ENCODE measurements at regions not wholly inside any gene's neighbourhood (a gene's known extent, or its start where the extent isn't known, plus 50 kb on each side); places are given as distances from the start of the nearest gene placed in this dataset.
A peak's percentile ranks its signal among the peaks of the same experiment; 100 is the strongest.

GRCh38 chr14:103213331-103213730 is 90.1 kb downstream of the TNFAIP2 start:
- WGBS, 2 donors, result 32 to 38% methylated on average over 2 of the region's 2 CpGs
- no peaks in the 10 kb centered on the region for H3K9me3 ChIP-seq
- DNase-seq, result peak in 1 of 4 donors; percentile 13
- ATAC-seq, result peak; percentile 53
- intact Hi-C loops (cut with DNase I), result no loop called here
- H3K27ac ChIP-seq, result peak overlapping the region in 2 of 4 donors; percentile 25 to 28
- H3K4me3 ChIP-seq, result no peak overlapping the region
- no peaks in the 10 kb centered on the region for H3K27me3 ChIP-seq
- no peaks in the 10 kb centered on the region for H3K36me3 ChIP-seq (replicated peaks in 1 of 2; ENCODE audit: insufficient read depth in 1 of 2, low read depth in 2 of 2)
- TF ChIP-seq CTCF (IDR thresholded peaks at IDR 0.05) (no peak), POLR2A (IDR thresholded peaks at IDR 0.05) (no peak)
- no peaks in the 10 kb centered on the region for H3K4me1 ChIP-seq

GRCh38 chr14:103214461-103214958 is 91.2 kb downstream of the TNFAIP2 start:
- ATAC-seq, result no peak
- no peak for DNase-seq
- Histone ChIP-seq H3K27ac (no peak overlapping the region), H3K4me1 (no peaks in the 10 kb centered on the region), H3K4me3 (no peak overlapping the region), H3K27me3 (no peaks in the 10 kb centered on the region), H3K36me3 (replicated peaks in 1 of 2; ENCODE audit: insufficient read depth in 1 of 2, low read depth in 2 of 2) (no peaks in the 10 kb centered on the region), H3K9me3 (no peaks in the 10 kb centered on the region)
- no peak for TF ChIP-seq CTCF (IDR thresholded peaks at IDR 0.05)
- 86 to 93% methylated on average over 12 to 14 of the region's 14 CpGs for WGBS, 2 donors
- intact Hi-C loops (cut with DNase I), result no loop called here

GRCh38 chr14:103216399-103216798 is 93.1 kb downstream of the TNFAIP2 start:
- TF ChIP-seq CTCF (IDR thresholded peaks at IDR 0.05) (no peak), POLR2A (IDR thresholded peaks at IDR 0.05) (no peak)
- intact Hi-C loops (cut with DNase I), result no loop called here
- no peak for DNase-seq
- no peaks in the 10 kb centered on the region for H3K9me3 ChIP-seq
- H3K36me3 ChIP-seq (replicated peaks in 1 of 2; ENCODE audit: insufficient read depth in 1 of 2, low read depth in 2 of 2), result no peaks in the 10 kb centered on the region
- H3K27ac ChIP-seq, result no peak overlapping the region
- H3K27me3 ChIP-seq, result peaks cover 0 to 6% of the 10 kb centered on the region in 2 donors
- WGBS, 2 donors, result 86 to 92% methylated on average over 7 to 10 of the region's 10 CpGs
- H3K4me3 ChIP-seq, result no peak overlapping the region
- peaks cover 6% of the 10 kb centered on the region for H3K4me1 ChIP-seq
- no peak for ATAC-seq

- peaks cover 0 to 11% of the 10 kb centered on the region in 2 donors for H3K27me3 ChIP-seq
- H3K27ac ChIP-seq, result no peak overlapping the region
- H3K4me3 ChIP-seq, result no peak overlapping the region
- no peaks in the 10 kb centered on the region for H3K9me3 ChIP-seq
- ATAC-seq (no peak), DNase-seq (no peak)
- WGBS, 2 donors, result 84 to 86% methylated on average over 5 of the region's 5 CpGs
- no peaks in the 10 kb centered on the region for H3K36me3 ChIP-seq (replicated peaks in 1 of 2; ENCODE audit: insufficient read depth in 1 of 2, low read depth in 2 of 2)
- peaks cover 6% of the 10 kb centered on the region for H3K4me1 ChIP-seq
- intact Hi-C loops (cut with DNase I), result no loop called here
- no peak for TF ChIP-seq CTCF (IDR thresholded peaks at IDR 0.05)
- no peak for TF ChIP-seq POLR2A (IDR thresholded peaks at IDR 0.05)
These were observed 93.6 kb downstream of the TNFAIP2 start for GRCh38 chr14:103216857-103217256.

- H3K27ac ChIP-seq, result no peak overlapping the region
- no peak overlapping the region for H3K4me3 ChIP-seq
- H3K4me1 ChIP-seq, result peaks cover 6% of the 10 kb centered on the region
- H3K9me3 ChIP-seq, result no peaks in the 10 kb centered on the region
- peaks cover 0 to 13% of the 10 kb centered on the region in 2 donors for H3K27me3 ChIP-seq
- no peaks in the 10 kb centered on the region for H3K36me3 ChIP-seq (replicated peaks in 1 of 2; ENCODE audit: insufficient read depth in 1 of 2, low read depth in 2 of 2)
- DNase-seq (no peak), ATAC-seq (no peak)
- intact Hi-C loops (cut with DNase I), result no loop called here
- WGBS, 2 donors, result 90 to 100% methylated on average over 1 of the region's 1 CpG
- TF ChIP-seq CTCF (IDR thresholded peaks at IDR 0.05), result no peak
- TF ChIP-seq POLR2A (IDR thresholded peaks at IDR 0.05), result no peak
These were observed 94.3 kb downstream of the TNFAIP2 start for GRCh38 chr14:103217538-103217937.
